Kidney capillary endothelial cell (primary cell): ENCODE measurements at regions not wholly inside any gene's neighbourhood (a gene's known extent, or its start where the extent isn't known, plus 50 kb on each side); places are given as distances from the start of the nearest gene placed in this dataset.

ENCODE experiments used
- DNase-seq: peaks from one replicate; pipeline ENCODE4 v3.0.0-alpha.2; 2018; ENCODE audit warnings: low spot score

DNA sequence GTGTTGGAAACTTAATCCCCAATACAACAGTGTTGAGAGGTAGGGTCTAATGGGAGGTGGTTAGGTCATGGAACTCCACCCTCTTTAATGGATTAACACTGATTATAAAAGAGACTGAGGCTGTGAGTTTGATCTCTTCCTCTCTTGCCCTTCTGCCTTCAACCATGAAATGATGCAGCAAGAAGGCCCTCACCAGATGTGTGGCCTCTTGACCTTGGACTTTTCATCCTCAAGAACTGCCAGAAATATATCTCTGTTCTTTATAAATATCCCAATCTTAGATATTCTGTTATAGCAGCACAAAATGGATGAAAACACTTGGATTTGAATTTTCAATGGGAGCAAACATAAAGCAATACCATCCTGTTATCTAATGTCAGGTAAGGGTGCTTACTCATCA lies 67.6 kb downstream of the NMUR2 start:
- DNase-seq, result no peak

DNA sequence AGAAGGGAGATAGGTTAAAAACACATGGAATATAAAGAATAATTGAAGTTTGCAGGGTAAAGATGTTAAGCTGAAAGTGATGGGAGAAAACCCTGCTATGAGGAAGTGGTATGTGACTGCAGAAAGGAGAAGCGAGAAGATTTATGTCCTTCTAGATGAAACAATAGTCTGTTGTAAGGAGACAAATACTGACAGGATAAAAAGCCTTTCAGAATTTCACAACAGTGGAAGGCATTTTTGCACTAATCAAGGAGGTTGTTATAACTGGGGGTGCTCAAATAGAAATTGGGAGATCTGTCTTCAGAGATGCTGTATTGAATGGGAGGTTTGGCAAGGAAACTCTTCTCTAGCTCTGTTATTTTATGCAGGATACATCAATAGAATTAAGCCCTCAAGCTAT lies 69.6 kb downstream of the NMUR2 start:
- no peak for DNase-seq

DNA sequence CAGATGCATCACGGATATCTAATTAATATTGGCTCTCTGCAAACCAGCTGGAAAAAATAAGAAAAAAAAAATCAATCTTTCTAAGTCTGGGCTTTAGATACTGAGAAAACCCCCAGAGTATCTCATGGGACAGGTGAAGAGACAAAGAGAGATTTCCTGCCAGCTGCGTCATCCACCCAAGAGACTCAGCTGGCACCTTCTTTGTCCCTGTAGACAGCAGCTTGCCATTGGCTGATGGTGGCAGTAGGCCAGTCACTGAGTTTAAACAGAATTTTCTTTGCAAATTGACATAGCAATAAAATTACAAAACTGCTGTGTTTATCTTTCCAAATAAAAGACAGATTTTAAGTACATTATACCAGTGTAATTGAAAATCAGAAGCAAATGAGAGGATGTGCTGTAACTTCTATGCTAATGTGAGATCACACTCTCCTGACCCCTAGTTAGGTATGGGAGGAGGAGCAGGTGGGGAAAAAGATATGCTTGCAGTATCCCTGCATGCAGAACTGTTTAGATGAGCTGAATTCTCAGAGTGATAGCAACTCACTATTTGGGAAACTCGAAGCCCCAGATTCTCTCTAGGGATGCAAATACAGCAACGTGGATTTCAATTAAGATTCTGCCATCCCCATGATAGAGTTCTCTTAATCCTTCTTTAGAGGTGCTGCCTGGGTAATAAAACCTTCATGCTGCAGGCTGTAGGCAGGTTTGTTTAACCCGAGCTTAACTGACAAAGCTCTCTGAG lies 72.2 kb downstream of the NMUR2 start:
- DNase-seq, result no peak

DNA sequence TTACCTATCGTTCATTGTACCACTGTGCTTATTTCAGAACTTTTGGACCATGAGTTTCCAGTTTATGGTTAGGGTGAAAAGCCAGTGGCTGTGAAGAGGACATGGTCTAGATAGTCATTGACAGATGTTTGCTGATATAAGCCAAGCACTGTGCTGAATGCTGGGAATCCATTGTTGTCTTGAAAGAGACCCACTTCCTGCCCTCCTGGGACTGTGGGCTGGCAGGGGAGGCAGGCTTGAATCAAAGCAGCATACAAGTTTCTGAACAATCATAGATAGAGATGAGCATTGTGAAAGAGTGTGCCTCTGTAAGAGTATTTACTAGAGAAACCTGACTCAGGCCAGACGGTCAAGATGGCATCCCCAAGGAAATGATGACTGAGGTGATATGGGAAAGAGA lies 73.4 kb downstream of the NMUR2 start:
- DNase-seq, result no peak

DNA sequence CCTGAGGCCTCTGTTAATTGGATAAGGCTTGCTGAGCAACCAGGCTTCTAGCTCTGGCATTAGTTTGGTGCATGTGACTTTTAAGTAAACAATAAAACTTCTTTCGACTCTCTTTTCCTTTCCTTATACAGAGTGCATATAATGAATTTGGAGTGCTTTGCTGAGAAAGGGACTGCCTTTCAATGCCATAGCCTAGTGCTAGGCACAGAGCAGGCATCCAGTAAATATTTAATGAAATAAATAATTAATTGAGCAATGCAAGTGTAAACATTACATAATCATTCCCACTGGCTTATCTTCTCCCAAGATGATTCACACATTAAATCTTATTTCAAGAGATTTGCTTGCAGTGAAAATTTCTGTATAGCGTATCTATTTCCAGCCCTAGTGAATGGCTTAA lies 74.1 kb downstream of the NMUR2 start:
- no peak for DNase-seq

DNA sequence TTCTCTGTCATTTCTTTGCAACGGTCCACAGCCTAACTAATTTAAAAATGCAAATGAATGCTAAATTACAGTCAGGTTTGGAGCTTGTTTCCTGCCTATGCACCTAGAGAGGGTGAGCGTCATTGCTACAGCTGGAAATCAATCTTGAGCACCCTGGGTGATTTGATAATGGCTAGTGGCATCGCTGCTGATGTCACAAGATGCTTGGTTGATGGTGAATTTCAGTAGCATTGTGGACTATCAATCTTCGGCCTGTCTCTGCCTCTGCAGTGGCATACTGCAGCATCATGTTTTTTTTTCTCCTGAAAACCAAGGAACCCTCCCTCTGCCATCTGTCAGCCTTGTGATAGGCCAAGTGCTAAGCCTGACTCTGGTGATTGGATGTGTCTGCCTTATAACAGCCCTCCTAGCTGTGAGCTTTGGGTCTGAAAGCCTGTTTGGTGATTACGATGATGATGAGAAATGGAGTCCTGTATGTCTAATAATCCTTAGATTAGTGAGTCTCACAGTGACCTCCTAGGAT lies 75.3 kb downstream of the NMUR2 start:
- DNase-seq, result no peak

DNA sequence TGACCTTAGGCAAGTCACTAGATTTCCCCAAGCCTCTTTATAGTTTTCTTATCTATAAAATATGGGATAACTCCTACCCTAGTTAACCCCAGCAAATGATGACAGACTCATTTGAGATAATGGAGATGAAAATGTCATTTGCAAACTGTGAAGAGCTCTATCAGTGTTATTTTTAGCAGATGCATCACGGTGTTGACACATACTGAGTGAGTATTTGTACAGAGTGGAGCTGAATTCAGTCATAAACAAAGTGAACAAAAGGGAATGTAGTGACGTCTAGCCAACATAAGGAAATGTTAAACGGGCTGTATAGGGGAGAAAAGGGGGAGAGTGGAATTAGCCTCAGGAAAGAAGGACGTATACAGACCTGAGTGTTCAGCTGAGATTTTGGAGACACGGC lies 75.9 kb downstream of the NMUR2 start:
- DNase-seq, result no peak

DNA sequence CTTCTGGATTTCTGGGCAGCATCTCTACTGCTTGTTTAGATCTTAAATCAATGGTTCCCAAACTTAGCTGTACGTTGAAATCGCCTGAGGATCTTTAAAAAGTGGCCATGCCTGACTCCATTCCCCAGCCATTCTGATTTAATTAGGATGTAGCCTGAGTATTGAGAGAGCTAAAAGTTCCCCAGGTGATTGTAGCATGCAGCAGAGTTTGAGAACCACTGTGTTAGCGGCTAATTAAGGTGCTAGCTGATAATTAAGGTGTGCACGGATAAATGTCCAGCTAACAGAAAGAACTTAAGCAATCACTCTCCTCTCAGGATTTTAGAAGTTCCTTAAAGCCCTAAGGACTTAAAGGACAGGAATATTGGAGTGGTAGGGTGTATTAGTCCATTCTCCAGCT lies 89.1 kb downstream of the NMUR2 start:
- DNase-seq, result no peak

DNA sequence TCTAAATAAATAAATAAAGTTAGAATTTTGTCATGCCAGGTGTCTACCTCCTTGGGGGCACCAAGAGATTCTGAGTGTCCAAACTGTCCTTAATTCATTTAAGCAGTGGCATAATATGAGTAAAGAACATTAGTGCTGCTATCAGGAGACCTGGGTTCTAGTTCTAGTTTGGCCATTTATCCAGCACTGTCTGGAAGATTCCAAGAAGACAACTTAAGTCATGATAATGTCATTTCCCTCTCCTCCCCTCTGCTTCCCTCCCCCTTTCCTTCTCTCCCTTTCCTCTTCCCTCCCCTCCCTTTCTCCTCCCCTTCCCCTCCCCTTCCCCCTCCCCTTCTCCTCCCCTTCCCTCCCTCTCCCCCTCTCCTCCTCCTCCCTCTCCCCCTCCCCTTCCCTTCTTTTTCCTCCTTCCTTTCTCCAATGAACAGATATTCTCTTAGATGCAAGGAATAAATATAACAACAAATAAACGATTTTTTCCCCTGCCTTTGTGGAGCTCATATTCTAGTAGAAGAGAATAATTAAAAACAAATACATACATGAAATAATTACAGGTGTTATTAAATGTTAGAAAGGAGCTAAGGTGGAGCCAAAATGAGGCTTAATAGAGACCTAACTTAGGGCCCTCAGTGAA lies 90.8 kb downstream of the NMUR2 start:
- DNase-seq, result no peak

DNA sequence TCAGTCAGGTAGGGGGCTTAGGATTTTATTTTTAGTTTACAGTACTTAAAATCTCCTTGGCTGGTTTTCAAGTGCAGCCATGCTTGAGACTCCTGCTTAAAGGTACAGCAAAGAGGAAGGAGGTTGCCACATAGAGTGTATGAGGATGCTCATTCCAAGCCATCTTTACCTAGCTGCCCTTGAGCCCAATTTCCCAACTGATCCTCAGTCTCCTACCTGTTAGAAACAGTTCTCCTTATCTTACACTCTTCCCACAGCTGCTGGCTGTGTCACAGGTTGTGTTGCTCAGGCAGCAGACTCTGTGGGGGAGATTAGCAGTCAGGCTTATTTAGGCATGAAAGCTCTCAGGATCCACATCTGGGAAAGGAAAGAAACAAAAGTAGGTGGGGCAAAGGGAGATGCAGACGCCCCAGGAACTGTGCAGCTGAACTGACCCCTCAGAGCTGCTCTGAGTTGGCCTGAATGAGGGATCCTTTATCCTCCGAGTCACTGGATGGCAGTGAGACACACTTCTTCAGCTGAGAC lies 95.1 kb downstream of the NMUR2 start:
- DNase-seq, result no peak

DNA sequence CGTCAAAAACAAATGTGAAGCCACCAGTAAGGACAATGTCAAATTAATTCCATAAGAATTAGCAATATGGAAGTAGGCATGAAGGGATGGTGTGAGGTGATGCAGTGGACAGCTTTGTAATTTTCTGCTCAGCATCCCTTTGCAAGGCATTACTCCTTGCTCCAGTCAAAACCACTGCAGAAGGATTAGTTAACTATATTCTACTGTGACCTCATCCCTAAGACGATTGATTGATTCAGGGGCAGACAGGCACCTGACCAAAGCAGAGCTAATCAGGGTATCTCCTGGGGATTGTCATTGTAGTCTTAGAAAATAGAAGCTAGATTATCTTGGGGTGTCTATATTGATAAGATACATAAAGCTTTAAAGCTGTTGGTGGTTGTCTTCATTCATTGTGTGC lies 98.7 kb downstream of the NMUR2 start:
- DNase-seq, result no peak

DNA sequence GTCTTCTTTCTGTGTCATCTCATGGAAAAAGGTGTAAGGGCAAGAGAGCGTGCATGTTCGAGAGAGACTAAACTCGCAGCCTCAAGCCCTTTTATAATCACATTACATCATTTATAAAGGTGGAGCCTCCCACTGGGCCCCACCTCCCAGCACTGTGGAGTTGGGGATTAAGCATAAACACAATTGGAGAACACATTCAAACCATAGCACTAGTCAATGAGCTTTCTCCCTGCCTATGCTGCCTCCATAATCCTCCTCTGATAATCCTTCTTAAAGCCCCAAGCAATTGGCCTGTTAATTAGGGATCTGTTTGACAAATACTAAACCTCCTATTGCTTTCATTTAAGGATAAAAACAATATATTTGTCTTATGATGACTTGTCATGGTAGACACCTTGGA lies 99.6 kb downstream of the NMUR2 start:
- DNase-seq, result no peak

DNA sequence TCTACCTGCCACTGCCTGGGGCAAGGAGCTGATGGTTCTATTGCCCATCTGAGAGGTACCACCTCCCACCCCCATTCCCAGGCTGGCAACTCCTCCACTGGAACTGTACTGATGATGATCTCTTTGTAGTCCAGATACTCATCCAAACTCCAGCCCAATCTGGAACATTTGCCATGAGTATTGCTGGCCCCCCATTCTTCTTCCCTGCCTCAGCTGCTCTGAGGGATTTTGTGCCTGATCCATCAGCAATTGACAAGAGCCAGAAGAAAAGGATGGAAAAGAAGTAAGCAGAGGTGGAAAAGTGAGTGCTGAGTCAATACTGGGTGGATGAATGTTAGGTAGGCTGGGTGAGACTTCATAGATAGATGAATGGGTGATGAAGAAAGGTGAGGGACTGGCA lies 101.2 kb downstream of the NMUR2 start:
- no peak for DNase-seq

DNA sequence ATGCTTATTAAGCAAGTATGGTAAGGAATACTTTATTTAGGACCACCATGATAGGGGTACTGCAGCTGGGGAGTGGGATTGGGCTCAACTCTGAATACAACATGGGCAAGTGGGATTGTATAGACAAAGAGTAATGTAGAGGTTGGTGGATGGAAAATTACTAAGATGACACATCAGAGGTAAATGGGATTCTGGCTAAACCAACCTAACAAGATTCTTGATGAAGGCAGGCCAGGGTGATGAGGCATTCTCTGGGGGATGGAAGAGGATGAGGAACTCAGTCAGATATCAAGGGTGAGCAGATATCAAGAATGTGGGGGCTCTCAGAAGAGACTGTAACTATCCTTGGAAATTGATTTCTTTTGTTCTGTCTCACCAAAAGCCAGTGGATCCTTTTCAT lies 107.2 kb downstream of the NMUR2 start:
- no peak for DNase-seq

DNA sequence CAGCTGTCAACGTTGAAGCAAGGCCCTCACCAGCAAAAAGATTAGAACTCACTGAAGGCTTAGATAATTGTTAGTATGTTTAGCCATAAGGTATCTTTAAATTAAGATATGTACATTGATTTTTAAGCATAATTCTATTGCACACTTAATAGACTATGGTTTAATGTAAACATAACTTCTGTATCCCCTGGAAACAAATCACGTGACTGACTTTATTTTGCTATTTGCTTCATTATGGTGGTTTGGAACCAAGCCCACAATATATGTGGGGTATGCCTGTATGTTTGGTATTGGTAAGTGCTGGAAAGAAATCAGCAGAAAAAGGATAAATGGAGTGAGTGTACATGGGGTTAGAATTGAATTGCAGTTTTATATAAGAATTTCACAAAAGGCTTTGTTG lies 111.9 kb downstream of the NMUR2 start:
- no peak for DNase-seq

DNA sequence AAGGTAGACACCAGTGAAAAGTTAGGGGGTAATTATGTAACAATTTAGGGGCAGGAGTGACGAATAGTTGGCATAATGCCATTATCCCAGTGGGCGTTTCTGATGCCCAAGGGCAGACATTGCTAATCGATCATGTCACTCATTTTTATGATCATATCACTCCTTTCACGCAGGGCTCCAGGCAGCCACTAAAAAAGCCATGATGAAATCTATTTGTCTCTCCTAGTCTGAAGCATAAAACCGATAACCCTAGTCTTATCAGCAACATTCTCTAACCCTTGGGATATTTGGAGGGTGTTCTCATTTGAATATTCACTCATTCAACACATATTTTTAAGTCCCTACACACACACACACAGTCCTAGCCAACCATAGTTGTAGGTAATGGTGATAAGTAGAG lies 114.9 kb downstream of the NMUR2 start:
- no peak for DNase-seq

DNA sequence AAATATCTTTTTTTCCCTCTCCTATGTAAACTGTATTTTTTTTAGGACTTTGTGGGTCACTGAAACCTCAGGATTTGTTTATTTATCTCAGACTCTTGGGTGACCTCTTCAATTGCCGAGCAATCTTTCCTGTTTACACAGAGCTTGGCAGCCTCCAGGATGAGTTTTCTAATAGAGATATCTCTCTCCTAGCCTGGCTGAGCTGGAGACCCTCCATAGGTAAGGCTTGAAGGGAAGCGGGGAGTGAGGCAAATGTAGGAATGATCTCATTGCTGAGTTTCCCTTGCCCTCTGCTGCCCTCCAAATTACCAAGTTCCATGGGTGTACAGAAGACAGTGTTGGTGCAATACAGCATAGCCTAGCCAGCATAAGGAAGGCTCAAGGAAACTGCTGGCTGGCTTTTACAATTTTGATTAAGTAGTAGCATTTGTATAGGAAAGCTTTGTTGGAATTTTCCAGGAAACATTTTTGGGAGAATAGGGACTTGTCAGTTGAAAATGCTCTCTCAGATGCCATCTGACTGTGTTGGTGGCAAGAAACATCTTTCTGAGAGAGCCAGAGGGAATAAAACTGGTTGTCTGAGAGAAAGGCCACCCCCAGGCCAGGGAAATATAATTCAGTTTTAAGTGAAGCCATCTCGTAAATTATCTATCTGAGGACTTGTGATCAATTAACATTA lies 116.0 kb downstream of the NMUR2 start:
- no peak for DNase-seq

DNA sequence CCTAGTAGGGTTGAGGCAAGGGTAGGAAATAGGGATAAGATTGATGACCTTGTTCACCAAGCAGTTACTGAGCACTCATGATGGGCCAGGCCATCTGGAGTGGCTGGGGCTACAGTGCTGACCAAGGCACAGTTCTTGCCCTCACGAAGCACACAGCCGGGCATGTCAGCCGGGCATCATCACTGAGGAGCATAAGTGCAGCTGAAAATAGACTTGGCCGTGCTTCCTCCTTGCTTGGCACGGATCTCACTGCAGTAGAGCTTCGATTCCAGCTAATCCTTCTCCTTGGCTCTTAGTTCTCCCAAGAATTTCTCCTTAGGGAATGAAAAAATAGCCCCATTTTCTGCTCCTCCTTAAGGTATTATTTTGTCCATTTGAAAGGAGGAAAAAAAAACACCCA lies 116.6 kb downstream of the NMUR2 start:
- no peak for DNase-seq

DNA sequence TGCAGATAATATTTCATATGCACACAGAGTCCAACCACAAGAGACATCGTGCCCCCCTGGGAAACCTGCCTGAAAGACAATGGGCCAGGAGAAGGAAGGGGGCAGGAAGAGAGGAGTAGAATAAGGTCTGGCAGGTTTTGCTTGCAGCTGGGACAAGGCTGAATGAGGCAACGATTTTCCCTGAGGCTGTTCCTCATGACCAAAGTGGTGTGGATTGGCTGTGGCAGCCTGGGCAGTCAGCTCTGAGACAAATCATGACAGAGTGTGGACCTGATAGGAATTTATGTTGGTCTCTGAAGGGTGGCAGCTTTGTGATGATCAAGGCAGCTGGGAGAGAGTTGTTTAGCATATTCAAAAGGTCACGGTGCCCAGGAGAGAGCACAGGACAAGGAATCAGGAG lies 119.3 kb downstream of the NMUR2 start:
- no peak for DNase-seq

DNA sequence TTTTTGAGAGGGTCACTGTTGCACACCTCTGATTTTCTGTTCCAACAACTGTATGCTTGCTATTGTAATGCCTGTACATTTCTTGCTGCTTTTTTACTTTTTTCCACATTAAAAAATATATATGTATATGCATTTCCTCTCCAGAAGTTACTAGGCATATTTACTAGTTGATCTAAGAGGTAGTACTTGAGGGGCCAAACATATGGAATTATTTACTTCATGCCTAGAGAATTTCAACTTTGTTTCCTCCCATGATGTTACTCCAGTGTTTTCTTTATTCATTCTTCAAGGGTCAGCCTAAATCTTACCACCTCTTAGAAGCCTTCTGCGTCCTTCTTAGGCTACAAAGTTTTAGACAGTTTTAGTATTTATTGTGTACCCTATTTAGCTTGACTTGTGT lies 122.7 kb downstream of the NMUR2 start:
- DNase-seq, result no peak

DNA sequence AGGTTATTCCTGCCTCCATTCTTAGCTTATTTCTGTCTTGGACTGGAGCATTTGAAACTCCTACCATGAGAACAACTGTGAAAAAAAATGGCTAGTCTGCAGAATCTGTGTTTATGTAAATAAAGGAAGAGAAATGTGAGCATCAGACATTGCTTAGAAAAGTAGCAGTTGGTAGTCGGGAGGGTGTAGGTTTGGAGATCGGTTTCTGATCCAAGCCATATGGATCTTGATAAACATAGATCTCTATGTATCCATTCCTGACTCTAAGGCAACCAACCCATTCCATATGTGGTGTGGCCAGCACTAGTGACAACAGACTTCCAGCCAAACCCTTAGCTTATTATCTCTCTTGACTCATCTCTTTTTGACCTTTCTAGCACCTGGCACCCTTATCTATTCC lies 127.1 kb downstream of the NMUR2 start:
- no peak for DNase-seq

DNA sequence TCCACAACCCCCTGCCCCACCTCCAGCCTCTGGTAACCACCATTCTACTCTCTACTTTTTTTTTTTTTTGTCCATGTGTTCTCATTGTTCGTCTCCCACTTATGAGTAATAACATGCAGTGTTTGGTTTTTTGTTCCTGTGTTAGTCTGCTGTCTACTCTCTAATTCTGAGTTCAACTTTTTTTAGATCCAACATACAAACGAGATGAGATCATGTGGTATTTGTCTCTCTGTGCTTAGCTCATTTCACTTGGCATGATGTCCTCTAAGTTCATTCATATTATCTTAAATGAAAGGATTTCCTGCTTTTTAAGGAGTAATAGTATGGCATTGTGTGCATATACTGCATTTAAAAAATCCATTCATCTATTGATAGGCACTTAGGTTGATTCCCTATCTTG lies 130.9 kb downstream of the NMUR2 start:
- DNase-seq, result peak; percentile 0

DNA sequence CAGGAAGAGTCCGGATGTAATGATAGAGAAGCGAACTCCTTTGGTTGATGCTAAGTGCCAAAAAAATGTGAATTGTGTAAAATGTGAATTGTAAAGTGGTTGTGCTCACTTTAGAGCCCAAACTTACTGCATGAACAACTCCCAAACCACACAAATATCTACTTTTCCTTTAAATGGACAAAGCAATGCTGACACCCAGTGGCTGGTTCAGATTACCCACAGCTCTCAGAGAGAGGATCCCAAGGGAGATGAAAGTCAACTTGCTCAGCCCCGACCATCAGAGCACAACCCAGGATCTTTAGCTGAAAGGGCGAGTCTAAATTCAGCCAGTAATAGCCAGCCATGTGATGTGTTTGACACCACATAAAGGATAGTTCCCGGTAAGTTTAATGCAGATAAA lies 133.7 kb downstream of the NMUR2 start:
- no peak for DNase-seq
